ENCODE measurements at regions not wholly inside any gene's neighbourhood (a gene's known extent, or its start where the extent isn't known, plus 50 kb on each side); places are given as distances from the start of the nearest gene placed in this dataset.
"Not testable (repeated sequence)": the region's sequence is repeated elsewhere in the genome, so short reads cannot be mapped to it uniquely, and the experiment has no call there.

GRCh38 chr10:109280837-109281236, 642.5 kb downstream of the XPNPEP1 start:
- no peak for DNase-seq (ENCODE audit: low spot score)

GRCh38 chr10:109277456-109277855, 645.9 kb downstream of the XPNPEP1 start:
- DNase-seq (ENCODE audit: low spot score), result no peak

GRCh38 chr10:109275960-109276359, 647.4 kb downstream of the XPNPEP1 start:
- no peak for DNase-seq (ENCODE audit: low spot score)

GRCh38 chr10:109274681-109275080, 648.6 kb downstream of the XPNPEP1 start:
- no peak for DNase-seq (ENCODE audit: low spot score)

- DNase-seq (ENCODE audit: low spot score), result no peak
Observed at GRCh38 chr10:109270173-109270572, 653.1 kb downstream of the XPNPEP1 start.

GRCh38 chr10:109264004-109264403, 659.3 kb downstream of the XPNPEP1 start:
- no peak for DNase-seq (ENCODE audit: low spot score)

GRCh38 chr10:109261231-109261630, 662.1 kb downstream of the XPNPEP1 start:
- DNase-seq (ENCODE audit: low spot score), result no peak

GRCh38 chr10:109259293-109259692, 664.0 kb downstream of the XPNPEP1 start:
- no peak for DNase-seq (ENCODE audit: low spot score)

GRCh38 chr10:109253306-109253705, 670.0 kb downstream of the XPNPEP1 start:
- no peak for DNase-seq (ENCODE audit: low spot score)

GRCh38 chr10:109250152-109250551, 673.2 kb downstream of the XPNPEP1 start:
- no peak for DNase-seq (ENCODE audit: low spot score)

- peak; percentile 43 for DNase-seq (ENCODE audit: low spot score)
Observed at GRCh38 chr10:109247814-109248213, 675.5 kb downstream of the XPNPEP1 start.

- peak; percentile 20 for DNase-seq (ENCODE audit: low spot score)
Observed at GRCh38 chr10:109245821-109246220, 677.5 kb downstream of the XPNPEP1 start.

- no peak for DNase-seq (ENCODE audit: low spot score)
Observed at GRCh38 chr10:109239371-109239770, 683.9 kb downstream of the XPNPEP1 start.

GRCh38 chr10:109237682-109238081, 685.6 kb downstream of the XPNPEP1 start:
- no peak for DNase-seq (ENCODE audit: low spot score)

- no peak for DNase-seq (ENCODE audit: low spot score)
Observed at GRCh38 chr10:109237050-109237449, 686.3 kb downstream of the XPNPEP1 start.

GRCh38 chr10:109223533-109223932, 699.8 kb downstream of the XPNPEP1 start:
- DNase-seq (ENCODE audit: low spot score), result not testable (repeated sequence)

GRCh38 chr10:109219935-109220605, 703.2 kb downstream of the XPNPEP1 start:
- no peak for DNase-seq (ENCODE audit: low spot score)

GRCh38 chr10:109218207-109218606, 705.1 kb downstream of the XPNPEP1 start:
- DNase-seq (ENCODE audit: low spot score), result peak; percentile 41

- no peak for DNase-seq (ENCODE audit: low spot score)
Observed at GRCh38 chr10:109215291-109216075, 707.8 kb downstream of the XPNPEP1 start.

- DNase-seq (ENCODE audit: low spot score), result not testable (repeated sequence)
Observed at GRCh38 chr10:109214891-109215290, 708.4 kb downstream of the XPNPEP1 start.

- no peak for DNase-seq (ENCODE audit: low spot score)
Observed at GRCh38 chr10:109207361-109207760, 716.0 kb downstream of the XPNPEP1 start.

- DNase-seq (ENCODE audit: low spot score), result peak; percentile 36
Observed at GRCh38 chr10:109205929-109206585, 717.3 kb downstream of the XPNPEP1 start.
